22Rv1 (cell line): ENCODE measurements at regions not wholly inside any gene's neighbourhood (a gene's known extent, or its start where the extent isn't known, plus 50 kb on each side); places are given as distances from the start of the nearest gene placed in this dataset.

Source experiments
- ZFX ChIP-seq: fragments of 450-650 bp; IDR thresholded peaks from 2 replicates; pipeline ENCODE4 v1.6.1; 2017; ENCODE audit warnings: antibody characterized with exemption, borderline replicate concordance
- TF ChIP-seq, protein P1 (sequence below): fragments of 450-650 bp; IDR thresholded peaks from 2 replicates; pipeline ENCODE4 v1.5.1; 2017; ENCODE audit warnings: mild to moderate bottlenecking

DNA sequence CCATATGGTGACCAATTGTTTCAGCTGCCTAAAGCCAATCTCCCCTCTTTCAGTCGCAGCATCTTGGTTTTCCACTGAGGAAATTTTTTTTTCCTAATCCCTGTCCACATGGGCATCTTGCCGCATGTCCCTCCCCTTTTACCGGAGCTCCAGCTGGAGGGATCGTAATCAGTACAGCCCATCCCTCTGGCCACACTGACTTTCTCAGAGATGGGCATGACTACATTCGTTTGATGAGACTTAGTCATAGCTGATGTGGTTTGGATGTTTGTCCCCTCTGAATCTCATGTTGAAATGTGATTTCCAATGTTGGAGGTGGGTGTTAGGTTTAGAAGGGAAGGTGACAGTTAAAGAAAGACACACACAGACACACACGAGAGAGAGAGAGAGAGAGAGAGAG is 186.8 kb upstream of the CXCL12 start:
- TF ChIP-seq, protein P1, sequence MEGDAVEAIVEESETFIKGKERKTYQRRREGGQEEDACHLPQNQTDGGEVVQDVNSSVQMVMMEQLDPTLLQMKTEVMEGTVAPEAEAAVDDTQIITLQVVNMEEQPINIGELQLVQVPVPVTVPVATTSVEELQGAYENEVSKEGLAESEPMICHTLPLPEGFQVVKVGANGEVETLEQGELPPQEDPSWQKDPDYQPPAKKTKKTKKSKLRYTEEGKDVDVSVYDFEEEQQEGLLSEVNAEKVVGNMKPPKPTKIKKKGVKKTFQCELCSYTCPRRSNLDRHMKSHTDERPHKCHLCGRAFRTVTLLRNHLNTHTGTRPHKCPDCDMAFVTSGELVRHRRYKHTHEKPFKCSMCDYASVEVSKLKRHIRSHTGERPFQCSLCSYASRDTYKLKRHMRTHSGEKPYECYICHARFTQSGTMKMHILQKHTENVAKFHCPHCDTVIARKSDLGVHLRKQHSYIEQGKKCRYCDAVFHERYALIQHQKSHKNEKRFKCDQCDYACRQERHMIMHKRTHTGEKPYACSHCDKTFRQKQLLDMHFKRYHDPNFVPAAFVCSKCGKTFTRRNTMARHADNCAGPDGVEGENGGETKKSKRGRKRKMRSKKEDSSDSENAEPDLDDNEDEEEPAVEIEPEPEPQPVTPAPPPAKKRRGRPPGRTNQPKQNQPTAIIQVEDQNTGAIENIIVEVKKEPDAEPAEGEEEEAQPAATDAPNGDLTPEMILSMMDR = no peak
- TF ChIP-seq ZFX = no peak
